GM12864 (cell line): ENCODE measurements at regions not wholly inside any gene's neighbourhood (a gene's known extent, or its start where the extent isn't known, plus 50 kb on each side); places are given as distances from the start of the nearest gene placed in this dataset.

ENCODE experiments used
- DNase-seq: peaks from one replicate; pipeline ENCODE4 v3.0.0-alpha.2; 2011; ENCODE audit warnings: low read depth
- H3K4me3 ChIP-seq: 2 replicates; pipeline ENCODE4 v1.5.1; 2011; ENCODE audit warnings: mild to moderate bottlenecking, low read depth, low read length, control low read depth
- CTCF ChIP-seq: IDR thresholded peaks from 2 replicates; pipeline ENCODE4 v1.5.1; 2011; ENCODE audit warnings: low read depth, mild to moderate bottlenecking, moderate library complexity, low read length, control low read depth, inconsistent platforms; ENCODE audit errors: missing control alignments

- DNase-seq, result peak; percentile 3
- no peak overlapping the region for H3K4me3 ChIP-seq
- TF ChIP-seq CTCF, result peak; percentile 65
These were observed 458.6 kb upstream of the GOT2 start for GRCh38 chr16:59192551-59193199.

- TF ChIP-seq CTCF, result no peak
- no peak overlapping the region for H3K4me3 ChIP-seq
- DNase-seq, result no peak
These were observed 456.6 kb upstream of the GOT2 start for GRCh38 chr16:59190731-59191130.

- no peak overlapping the region for H3K4me3 ChIP-seq
- no peak for TF ChIP-seq CTCF
- DNase-seq, result no peak
These were observed 453.9 kb upstream of the GOT2 start for GRCh38 chr16:59188029-59188428.

GRCh38 chr16:59181821-59182420 is 447.8 kb upstream of the GOT2 start:
- TF ChIP-seq CTCF, result no peak
- no peak for DNase-seq
- H3K4me3 ChIP-seq, result no peak overlapping the region

GRCh38 chr16:59180083-59180476 is 446.0 kb upstream of the GOT2 start:
- no peak overlapping the region for H3K4me3 ChIP-seq
- DNase-seq, result no peak
- TF ChIP-seq CTCF, result no peak

GRCh38 chr16:59179446-59180082 is 445.4 kb upstream of the GOT2 start:
- DNase-seq, result no peak
- no peak for TF ChIP-seq CTCF
- H3K4me3 ChIP-seq, result no peak overlapping the region

GRCh38 chr16:59173408-59173831 is 439.3 kb upstream of the GOT2 start:
- DNase-seq, result no peak
- no peak overlapping the region for H3K4me3 ChIP-seq
- no peak for TF ChIP-seq CTCF
